ENCODE measurements at regions not wholly inside any gene's neighbourhood (a gene's known extent, or its start where the extent isn't known, plus 50 kb on each side); places are given as distances from the start of the nearest gene placed in this dataset.

GRCh38 chr17:77527409-77527808 lies 386.6 kb downstream of the SEC14L1 start (continued):
- TF ChIP-seq CHD7 (IDR thresholded peaks at IDR 0.05; ENCODE audit: insufficient replicate concordance, low read length), result no peak
